Caco-2 (cell line): ENCODE measurements at regions not wholly inside any gene's neighbourhood (a gene's known extent, or its start where the extent isn't known, plus 50 kb on each side); places are given as distances from the start of the nearest gene placed in this dataset.

Source experiments
- BruUV-seq: library from RNA; stranded (reverse); fragments of 400-500 nt; replicated peaks from 2 replicates; lab custom pipeline; 2021; lab: Mats Ljungman, UMichigan
- CTCF ChIA-PET: fragments of 300-600 bp; sonication (Branson Sonifier 250); formaldehyde crosslinking; loops from one replicate; lab custom pipeline; 2022; ENCODE audit warnings: antibody characterized with exemption; lab: Charles Lee
- POLR2A ChIA-PET: fragments of 300-600 bp; sonication (Branson Sonifier 250); formaldehyde crosslinking; loops from one replicate; lab custom pipeline; 2022; ENCODE audit warnings: antibody characterized with exemption; lab: Charles Lee
- DNase-seq, 2 experiments: peaks; one replicate each; pipeline versions ENCODE4 v3.0.0 to v3.0.0-alpha.2; 2020 to 2022
- H3K27me3 ChIP-seq: replicated peaks from 2 replicates; pipeline ENCODE4 v1.6.0; 2011; ENCODE audit warnings: low read length; ENCODE audit not compliant: control insufficient read depth, insufficient read depth
- H3K36me3 ChIP-seq: 2 replicates; pipeline ENCODE4 v1.5.1; 2011; ENCODE audit warnings: low read length; ENCODE audit not compliant: control insufficient read depth, insufficient read depth
- H3K4me1 ChIP-seq: fragments of 250-450 bp; sonication (Bioruptor Pico); 2 replicates; pipeline ENCODE4 v1.5.1; 2020; ENCODE audit warnings: mild to moderate bottlenecking
- H3K4me3 ChIP-seq: 2 replicates; pipeline ENCODE4 v1.5.1; 2011; ENCODE audit warnings: low read depth, mild to moderate bottlenecking, control low read depth, low read length
- H3K9me3 ChIP-seq: fragments of 250-450 bp; sonication (Bioruptor Pico); 2 replicates; pipeline ENCODE4 v1.5.1; 2020; ENCODE audit warnings: mild to moderate bottlenecking, moderate library complexity
- H3K27ac Mint-ChIP-seq: one replicate; pipeline ENCODE4 v1.8.0; 2022; ENCODE audit warnings: mixed read lengths; ENCODE audit not compliant: unreplicated experiment
- H3K27me3 Mint-ChIP-seq: one replicate; pipeline ENCODE4 v1.8.0; 2022; ENCODE audit warnings: mixed read lengths; ENCODE audit not compliant: insufficient read depth, unreplicated experiment
- H3K36me3 Mint-ChIP-seq: one replicate; pipeline ENCODE4 v1.8.0; 2022; ENCODE audit warnings: mild to moderate bottlenecking, mixed read lengths; ENCODE audit not compliant: insufficient read depth, unreplicated experiment
- H3K4me1 Mint-ChIP-seq: one replicate; pipeline ENCODE4 v1.8.0; 2022; ENCODE audit warnings: low read depth, mixed read lengths; ENCODE audit not compliant: unreplicated experiment
- H3K4me3 Mint-ChIP-seq: one replicate; pipeline ENCODE4 v1.8.0; 2022; ENCODE audit warnings: mild to moderate bottlenecking, moderate library complexity, mixed read lengths; ENCODE audit not compliant: unreplicated experiment
- H3K9me3 Mint-ChIP-seq: one replicate; pipeline ENCODE4 v1.8.0; 2022; ENCODE audit warnings: mixed read lengths; ENCODE audit not compliant: unreplicated experiment
- CTCF ChIP-seq, 2 experiments: fragments of 200-600 bp in 1 of 2; IDR thresholded peaks; 1 replicate in 1 of 2; 2 replicates in 1 of 2; pipeline versions ENCODE4 v1.5.1 to v1.8.0; 2011 to 2022; ENCODE audit warnings: antibody characterized with exemption in 1 of 2, control low read depth in 1 of 2, inconsistent platforms in 1 of 2, low read depth in 1 of 2, low read length in 1 of 2, mild to moderate bottlenecking in 1 of 2, moderate library complexity in 1 of 2; ENCODE audit not compliant: insufficient read depth in 1 of 2, severe bottlenecking in 1 of 2, unreplicated experiment in 1 of 2
- intact Hi-C: fragments of 100-400 bp; cut with micrococcal nuclease; formaldehyde crosslinking; loops from one replicate; pipeline ENCODE4 v1.10.0; 2022; ENCODE audit not compliant: unreplicated experiment

DNA sequence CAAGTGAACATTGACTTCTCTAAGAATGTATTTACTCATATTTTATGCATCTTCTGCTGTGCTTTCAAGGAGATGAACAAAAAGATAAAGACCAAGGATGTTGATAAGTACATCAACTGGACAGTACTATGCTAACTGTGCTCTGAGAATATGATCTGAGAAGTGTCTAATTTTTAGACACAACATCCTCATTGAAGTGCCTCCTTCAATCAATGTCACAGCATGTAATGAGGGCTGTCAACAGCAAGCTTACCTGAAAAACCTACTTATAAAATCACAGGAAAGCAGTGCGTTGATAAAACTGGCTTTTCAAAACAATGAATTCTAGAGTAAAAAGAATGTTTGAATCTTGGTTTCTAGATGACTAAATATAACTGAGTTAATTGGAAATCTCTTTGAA lies 452.9 kb upstream of the DSEL start:
- H3K4me3 ChIP-seq: no peak overlapping the region
- H3K9me3 ChIP-seq: no peaks in the 10 kb centered on the region
- DNase-seq: no peak
- BruUV-seq: no TSS peak
- H3K27me3 Mint-ChIP-seq: peaks cover 6% of the 10 kb centered on the region
- H3K27ac Mint-ChIP-seq: no peak overlapping the region
- no peaks in the 10 kb centered on the region for H3K36me3 ChIP-seq
- H3K27me3 ChIP-seq: no peaks in the 10 kb centered on the region
- H3K4me1 Mint-ChIP-seq: no peaks in the 10 kb centered on the region
- H3K4me1 ChIP-seq: no peaks in the 10 kb centered on the region
- ChIA-PET CTCF (no interaction called here), POLR2A (no interaction called here)
- intact Hi-C loops: no loop called here
- H3K36me3 Mint-ChIP-seq: no peaks in the 10 kb centered on the region
- H3K4me3 Mint-ChIP-seq: no peak overlapping the region
- no peaks in the 10 kb centered on the region for H3K9me3 Mint-ChIP-seq
- TF ChIP-seq CTCF (IDR thresholded peaks at IDR 0.05; ENCODE audit: insufficient read depth in 1 of 2, low read depth in 1 of 2, low read length in 1 of 2, severe bottlenecking in 1 of 2, unreplicated experiment in 1 of 2): no peak

DNA sequence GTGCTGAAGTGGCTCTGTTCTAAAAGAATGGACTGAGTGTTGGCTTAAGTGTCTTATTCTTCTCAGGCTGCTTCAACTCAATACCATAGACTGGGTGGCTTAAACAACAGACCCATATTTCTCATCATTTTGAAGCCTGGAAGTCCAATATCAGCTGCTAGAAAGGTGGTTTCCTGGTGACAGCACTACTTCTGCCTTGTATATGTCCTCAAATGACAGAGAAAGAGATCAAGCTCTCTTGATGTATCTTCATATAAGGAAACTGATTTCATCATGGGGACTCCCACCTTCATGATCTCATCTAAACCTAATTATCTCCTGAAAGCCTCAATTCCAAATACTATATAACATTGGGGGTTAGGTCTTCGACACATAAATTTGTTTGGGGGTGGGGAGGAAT lies 449.7 kb upstream of the DSEL start:
- POLR2A ChIA-PET: no interaction called here

DNA sequence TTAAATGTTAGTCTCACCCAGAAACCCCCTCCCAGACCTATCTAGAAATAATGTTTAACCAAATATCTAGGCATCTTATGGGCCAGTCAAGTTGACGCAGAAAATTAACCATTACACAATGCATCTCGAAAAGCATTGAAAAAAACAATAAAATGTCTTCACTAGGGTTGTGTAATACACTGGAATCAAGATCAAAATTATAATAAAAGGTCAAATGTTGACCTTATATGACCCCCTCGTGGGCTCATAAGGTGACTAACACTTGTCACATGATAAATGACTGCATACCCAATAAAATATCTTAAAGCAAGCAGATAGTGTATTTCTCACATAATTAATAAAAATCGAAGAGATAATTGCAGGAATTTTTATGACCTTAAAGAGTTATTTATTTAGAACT lies 447.9 kb upstream of the DSEL start:
- no peak overlapping the region for H3K27ac Mint-ChIP-seq
- no peak overlapping the region for H3K4me3 ChIP-seq
- no TSS peak for BruUV-seq
- no peak for DNase-seq
- no peaks in the 10 kb centered on the region for H3K36me3 Mint-ChIP-seq
- H3K36me3 ChIP-seq: no peaks in the 10 kb centered on the region
- H3K9me3 ChIP-seq: no peaks in the 10 kb centered on the region
- H3K27me3 Mint-ChIP-seq: no peaks in the 10 kb centered on the region
- POLR2A ChIA-PET: no interaction called here
- H3K4me3 Mint-ChIP-seq: no peak overlapping the region
- no peaks in the 10 kb centered on the region for H3K4me1 Mint-ChIP-seq
- intact Hi-C loops: no loop called here
- H3K4me1 ChIP-seq: no peaks in the 10 kb centered on the region
- no peaks in the 10 kb centered on the region for H3K9me3 Mint-ChIP-seq
- TF ChIP-seq CTCF (IDR thresholded peaks at IDR 0.05; ENCODE audit: insufficient read depth in 1 of 2, low read depth in 1 of 2, low read length in 1 of 2, severe bottlenecking in 1 of 2, unreplicated experiment in 1 of 2): no peak
- CTCF ChIA-PET: no interaction called here
- H3K27me3 ChIP-seq: no peaks in the 10 kb centered on the region

More for the DNA sequence above, 449.7 kb upstream of the DSEL start:
- H3K4me1 Mint-ChIP-seq: no peaks in the 10 kb centered on the region
- H3K27me3 Mint-ChIP-seq: peaks cover 3% of the 10 kb centered on the region
- no peak overlapping the region for H3K4me3 Mint-ChIP-seq
- H3K9me3 Mint-ChIP-seq: no peaks in the 10 kb centered on the region
- no peak for TF ChIP-seq CTCF (IDR thresholded peaks at IDR 0.05; ENCODE audit: insufficient read depth in 1 of 2, low read depth in 1 of 2, low read length in 1 of 2, severe bottlenecking in 1 of 2, unreplicated experiment in 1 of 2)
- CTCF ChIA-PET: no interaction called here
- no peaks in the 10 kb centered on the region for H3K36me3 Mint-ChIP-seq
- no peaks in the 10 kb centered on the region for H3K9me3 ChIP-seq
- no peaks in the 10 kb centered on the region for H3K27me3 ChIP-seq
- no peak overlapping the region for H3K4me3 ChIP-seq
- DNase-seq: no peak
- H3K4me1 ChIP-seq: no peaks in the 10 kb centered on the region
- H3K27ac Mint-ChIP-seq: no peak overlapping the region
- intact Hi-C loops: no loop called here
- BruUV-seq: no TSS peak
- no peaks in the 10 kb centered on the region for H3K36me3 ChIP-seq
